HG03432 (cell line): ENCODE measurements at regions not wholly inside any gene's neighbourhood (a gene's known extent, or its start where the extent isn't known, plus 50 kb on each side); places are given as distances from the start of the nearest gene placed in this dataset.

Source experiments
- ATAC-seq: cut with Tn5 transposase; IDR thresholded peaks from one replicate; pipeline ENCODE4 v1.9.1; 2021; ENCODE audit warnings: mild to moderate bottlenecking, moderate library complexity; ENCODE audit not compliant: unreplicated experiment

DNA sequence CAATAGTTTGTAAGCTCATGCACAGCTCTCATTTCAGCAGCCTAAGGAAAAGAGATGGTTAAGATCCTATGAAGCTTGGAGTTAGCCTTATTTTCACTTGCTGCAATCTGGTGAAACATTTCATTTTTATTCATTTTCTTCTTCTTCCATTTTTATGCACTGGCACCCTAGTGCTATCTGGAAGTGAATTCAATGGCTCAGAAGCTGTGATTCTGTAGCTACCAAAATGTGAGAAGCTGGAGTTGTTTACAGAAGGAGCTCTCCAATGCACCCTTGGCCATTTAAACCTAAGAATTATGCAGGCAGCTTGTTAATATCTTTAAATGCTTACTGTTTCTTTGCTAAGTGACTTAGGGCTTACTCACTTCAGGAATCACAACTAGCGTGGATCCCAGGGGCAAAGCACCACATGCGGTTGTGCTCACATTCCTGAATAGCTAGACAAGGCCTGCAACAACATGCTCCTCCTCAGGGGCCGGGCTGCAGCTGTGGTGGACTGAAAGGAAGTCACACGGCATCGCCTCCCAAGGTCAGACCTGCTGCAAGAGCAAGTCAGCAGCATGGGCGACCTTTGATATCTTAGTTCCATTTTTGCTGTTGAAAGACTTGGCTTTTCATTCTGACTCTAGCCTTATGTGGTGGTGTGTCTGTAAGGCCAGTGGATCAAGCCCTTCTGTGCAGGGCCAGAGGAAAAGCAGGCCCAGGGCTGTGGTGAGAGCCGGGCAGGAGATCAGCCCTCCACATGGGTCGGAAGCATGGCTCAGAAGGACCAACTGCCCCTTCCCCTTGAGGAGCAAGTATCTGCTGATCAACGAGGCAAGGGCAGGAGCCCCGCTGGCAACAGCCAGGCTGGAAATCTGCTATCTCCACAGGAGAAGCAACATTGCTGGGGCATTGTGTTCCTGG, 91.9 kb upstream of the MBL2 start:
- ATAC-seq: peak; percentile 83

DNA sequence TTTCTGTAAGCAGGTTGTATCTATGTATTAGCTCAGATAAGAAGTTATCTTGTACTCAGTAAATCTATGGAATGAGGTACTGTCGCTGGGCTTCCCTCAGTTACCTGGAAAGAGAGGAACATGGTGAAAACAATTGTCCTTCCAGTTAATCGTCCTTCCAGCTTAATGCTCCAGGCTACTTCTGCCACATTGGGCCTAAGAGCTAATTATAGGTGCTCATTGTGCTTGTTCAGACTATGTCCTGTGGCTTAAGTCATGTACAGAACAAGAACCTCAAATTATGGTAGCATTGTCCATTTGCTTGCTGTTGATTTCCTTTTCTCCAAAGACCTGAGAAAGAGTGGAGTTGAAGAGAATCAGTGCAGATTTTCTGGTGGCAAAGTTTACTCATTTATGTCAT, 86.1 kb upstream of the MBL2 start:
- no peak for ATAC-seq

DNA sequence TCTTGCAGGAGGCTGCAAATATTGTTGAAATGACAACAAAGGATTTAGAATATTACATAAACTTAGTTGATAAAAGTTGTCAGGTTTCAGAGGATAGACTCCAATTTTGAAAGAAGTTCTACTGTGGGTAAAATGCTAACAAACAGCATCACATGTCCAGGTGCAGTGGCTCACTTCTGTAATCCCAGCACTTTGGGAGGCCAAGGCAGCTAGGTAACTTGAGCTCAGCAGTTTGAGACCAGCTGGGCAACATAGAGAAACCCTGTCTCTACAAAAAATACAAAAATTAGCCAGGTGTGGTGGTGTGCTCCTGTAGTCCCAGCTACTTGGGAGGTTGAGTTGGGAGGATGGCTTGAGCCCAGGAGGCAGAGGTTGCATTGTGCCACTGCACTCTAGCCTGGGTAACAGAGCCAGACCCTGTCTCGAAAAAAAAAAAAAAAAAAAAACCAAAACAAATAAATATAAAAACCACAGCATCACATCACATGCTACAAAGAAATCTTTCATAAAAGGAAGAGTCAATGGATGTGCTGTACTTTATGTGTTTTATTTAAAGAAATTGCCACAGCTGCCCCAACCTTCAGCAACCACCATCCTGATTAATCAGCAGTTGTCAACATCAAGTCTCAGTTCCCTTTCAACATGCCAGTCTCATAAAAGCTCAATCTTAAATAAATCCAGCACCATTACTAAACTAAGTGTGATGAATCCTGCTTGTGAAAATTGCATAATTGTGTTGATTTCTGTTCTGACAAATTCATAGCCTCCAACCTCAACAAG, 83.2 kb upstream of the MBL2 start:
- peak; percentile 17 for ATAC-seq

DNA sequence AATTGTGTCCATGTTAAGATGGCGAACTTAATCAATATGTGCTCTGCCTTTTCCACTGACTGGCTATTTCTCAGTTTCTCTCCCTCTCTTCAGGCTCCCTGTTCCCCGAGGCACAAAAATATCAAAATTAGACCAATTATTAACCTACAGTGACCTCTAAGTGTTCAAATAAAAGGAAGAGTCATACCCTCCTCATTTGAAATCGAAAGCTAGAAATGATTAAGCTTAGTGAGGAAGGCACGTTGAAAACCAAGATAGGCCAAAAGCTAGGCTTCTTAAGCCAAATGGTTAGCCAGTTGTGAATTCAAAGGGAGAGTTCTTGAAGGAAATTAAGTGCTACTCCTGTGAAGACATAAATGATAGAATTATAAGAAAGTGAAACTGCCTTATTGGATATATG, 81.1 kb upstream of the MBL2 start:
- peak; percentile 83 for ATAC-seq

DNA sequence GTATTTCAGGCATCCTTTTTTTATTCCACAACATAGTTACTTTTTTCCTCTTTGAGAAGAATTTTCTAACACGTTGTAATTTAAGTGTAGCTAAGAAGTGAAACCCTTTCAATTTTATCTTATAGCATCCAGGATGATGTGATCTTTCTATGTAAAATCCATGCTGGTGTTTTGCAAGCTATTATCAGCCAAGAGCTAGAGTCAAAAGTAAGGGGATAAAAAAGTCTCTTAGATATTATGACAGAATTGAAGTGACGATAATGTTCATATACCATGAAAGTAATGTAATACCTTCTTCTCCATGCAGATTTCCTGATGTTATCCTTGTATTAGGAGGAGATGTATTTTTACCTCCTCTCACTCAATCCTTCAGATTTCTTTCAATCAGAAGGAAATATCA, 64.2 kb upstream of the MBL2 start:
- ATAC-seq: no peak
